Keratinocyte (primary cell): ENCODE measurements at regions not wholly inside any gene's neighbourhood (a gene's known extent, or its start where the extent isn't known, plus 50 kb on each side); places are given as distances from the start of the nearest gene placed in this dataset.

Experiments
- DNase-seq: peaks from one replicate; pipeline ENCODE4 v3.0.0-alpha.2; 2011; ENCODE audit warnings: low read depth, missing footprints, low spot score
- FAIRE-seq: peaks from 2 replicates; lab custom pipeline; 2011; peaks lifted over from hg19 to GRCh38; lab: Jason Lieb, UNC
- H2AFZ ChIP-seq: 2 replicates; pipeline ENCODE4 v1.6.0; 2012; ENCODE audit warnings: low read length, control low read depth, inconsistent platforms; ENCODE audit not compliant: control insufficient read depth
- H3K27ac ChIP-seq: 2 replicates; pipeline ENCODE4 v1.5.1; 2011; ENCODE audit warnings: low read length; ENCODE audit not compliant: control insufficient read depth, insufficient read depth
- H3K27me3 ChIP-seq: 3 replicates; pipeline ENCODE4 v1.6.0; 2011; ENCODE audit warnings: low read length; ENCODE audit not compliant: control insufficient read depth, insufficient read depth; ENCODE audit errors: extremely low read depth
- H3K36me3 ChIP-seq, 2 experiments: 2 replicates in 1 of 2; 3 replicates in 1 of 2; pipeline ENCODE4 v1.5.1; 2011; ENCODE audit warnings: low read length in 2 of 2, mild to moderate bottlenecking in 1 of 2; ENCODE audit not compliant: control insufficient read depth in 2 of 2, insufficient read depth in 2 of 2; ENCODE audit errors: extremely low read depth in 1 of 2
- H3K4me1 ChIP-seq: 3 replicates; pipeline ENCODE4 v1.5.1; 2011; ENCODE audit warnings: low read length; ENCODE audit not compliant: control insufficient read depth, insufficient read depth; ENCODE audit errors: extremely low read depth
- H3K4me2 ChIP-seq: 3 replicates; pipeline ENCODE4 v1.6.0; 2011; ENCODE audit warnings: low read depth, low read length; ENCODE audit not compliant: control insufficient read depth, insufficient read depth; ENCODE audit errors: extremely low read depth
- H3K4me3 ChIP-seq, 3 experiments: fragments of 200-600 bp in 1 of 3; sonication (generic) in 1 of 3; 2 replicates in 2 of 3; 3 replicates in 1 of 3; pipeline ENCODE4 v1.5.1; 2011 to 2016; ENCODE audit warnings: low read length in 3 of 3, mild to moderate bottlenecking in 3 of 3, control low read depth in 2 of 3, inconsistent platforms in 1 of 3, low read depth in 1 of 3, mixed read lengths in 1 of 3, mixed run types in 1 of 3, moderate library complexity in 1 of 3; ENCODE audit not compliant: control insufficient read depth in 2 of 3, insufficient read depth in 2 of 3; ENCODE audit errors: extremely low read depth in 1 of 3
- H3K79me2 ChIP-seq: 2 replicates; pipeline ENCODE4 v1.6.0; 2012; ENCODE audit warnings: low read length; ENCODE audit not compliant: control insufficient read depth, insufficient read depth
- H3K9ac ChIP-seq: 3 replicates; pipeline ENCODE4 v1.6.0; 2011; ENCODE audit warnings: low read length; ENCODE audit not compliant: control insufficient read depth, insufficient read depth; ENCODE audit errors: extremely low read depth
- H3K9me1 ChIP-seq: 3 replicates; pipeline ENCODE4 v1.6.0; 2011; ENCODE audit warnings: low read length; ENCODE audit not compliant: control insufficient read depth, insufficient read depth; ENCODE audit errors: extremely low read depth
- H3K9me3 ChIP-seq: 2 replicates; pipeline ENCODE4 v1.5.1; 2012; ENCODE audit warnings: low read depth, low read length; ENCODE audit not compliant: control insufficient read depth
- H4K20me1 ChIP-seq: 3 replicates; pipeline ENCODE4 v1.6.0; 2011; ENCODE audit warnings: low read length; ENCODE audit not compliant: control insufficient read depth, insufficient read depth; ENCODE audit errors: extremely low read depth
- CTCF ChIP-seq, 3 experiments: IDR thresholded peaks in 1 of 3; conservative IDR thresholded peaks in 1 of 3; optimal IDR thresholded peaks in 1 of 3; 2 replicates in 2 of 3; 3 replicates in 1 of 3; pipeline versions ENCODE3 to v1.5.1; 2011; ENCODE audit warnings: low read length in 3 of 3, mild to moderate bottlenecking in 3 of 3, moderate library complexity in 2 of 3, control low read depth in 1 of 3, inconsistent platforms in 1 of 3; ENCODE audit not compliant: insufficient read depth in 2 of 3; ENCODE audit errors: extremely low read depth in 1 of 3
- EZH2 ChIP-seq: IDR thresholded peaks from one replicate; pipeline ENCODE4 v1.6.1; 2012; ENCODE audit warnings: inconsistent platforms, mild to moderate bottlenecking, low read length, moderate library complexity
- dilution Hi-C: fragments of 300-500 bp; cut with MboI; formaldehyde crosslinking; loops from one replicate; pipeline ENCODE4 v1.7.0; 2020; ENCODE audit warnings: low sequenced_read_pairs; ENCODE audit not compliant: extremely low pct_ligation_motif_present

- no peak for DNase-seq
- H3K9ac ChIP-seq, result no peak overlapping the region
- H3K4me2 ChIP-seq, result no peak overlapping the region
- no peak for TF ChIP-seq EZH2
- TF ChIP-seq CTCF (optimal IDR thresholded peaks at IDR 0.05 in 1 of 3, IDR thresholded peaks at IDR 0.05 in 1 of 3, conservative IDR thresholded peaks at IDR 0.05 in 1 of 3; ENCODE audit: extremely low read depth in 1 of 3, insufficient read depth in 2 of 3, low read length in 3 of 3), result no peak
- no peak overlapping the region for H3K4me3 ChIP-seq
- dilution Hi-C loops, result no loop called here
- H3K9me3 ChIP-seq, result no peaks in the 10 kb centered on the region
- no peaks in the 10 kb centered on the region for H3K79me2 ChIP-seq
- no peaks in the 10 kb centered on the region for H3K9me1 ChIP-seq
- H3K27me3 ChIP-seq, result no peaks in the 10 kb centered on the region
- no peaks in the 10 kb centered on the region for H3K4me1 ChIP-seq
- no peak overlapping the region for H3K27ac ChIP-seq
- no peaks in the 10 kb centered on the region for H4K20me1 ChIP-seq
- no peaks in the 10 kb centered on the region for H3K36me3 ChIP-seq
- H2AFZ ChIP-seq, result no peak overlapping the region
- FAIRE-seq, result no peak
These were observed 439.6 kb downstream of the CDH8 start for GRCh38 chr16:61596655-61597054.

DNA sequence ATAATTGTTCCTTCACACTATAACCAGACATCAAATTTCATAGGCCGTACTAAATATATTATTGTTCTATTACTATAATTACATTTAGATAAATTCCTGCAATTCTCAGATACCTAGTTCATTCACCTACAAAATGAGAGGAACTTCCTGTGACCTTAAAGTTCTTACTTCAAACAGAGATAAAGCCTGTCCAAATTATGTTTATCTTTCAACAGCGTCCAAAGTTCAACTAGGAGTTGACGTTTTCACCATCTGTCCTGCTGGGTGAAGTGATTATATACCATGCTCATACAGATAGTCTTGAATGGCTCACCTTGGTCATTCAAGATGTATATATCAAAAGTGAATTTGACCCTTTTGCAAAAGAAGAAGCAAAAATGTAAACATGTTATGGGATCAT lies 440.6 kb downstream of the CDH8 start:
- dilution Hi-C loops, result no loop called here
- no peak for FAIRE-seq
- H3K36me3 ChIP-seq, result no peaks in the 10 kb centered on the region
- H3K9me3 ChIP-seq, result no peaks in the 10 kb centered on the region
- TF ChIP-seq CTCF (optimal IDR thresholded peaks at IDR 0.05 in 1 of 3, IDR thresholded peaks at IDR 0.05 in 1 of 3, conservative IDR thresholded peaks at IDR 0.05 in 1 of 3; ENCODE audit: extremely low read depth in 1 of 3, insufficient read depth in 2 of 3, low read length in 3 of 3) (no peak), EZH2 (no peak)
- H3K4me3 ChIP-seq, result no peak overlapping the region
- no peak overlapping the region for H3K9ac ChIP-seq
- no peak overlapping the region for H3K4me2 ChIP-seq
- no peaks in the 10 kb centered on the region for H3K9me1 ChIP-seq
- no peaks in the 10 kb centered on the region for H3K4me1 ChIP-seq
- H4K20me1 ChIP-seq, result no peaks in the 10 kb centered on the region
- H2AFZ ChIP-seq, result no peak overlapping the region
- H3K79me2 ChIP-seq, result no peaks in the 10 kb centered on the region
- no peaks in the 10 kb centered on the region for H3K27me3 ChIP-seq
- H3K27ac ChIP-seq, result no peak overlapping the region
- no peak for DNase-seq
